Fibroblast of lung (primary cell): ENCODE measurements at regions not wholly inside any gene's neighbourhood (a gene's known extent, or its start where the extent isn't known, plus 50 kb on each side); places are given as distances from the start of the nearest gene placed in this dataset.

Experiments
- DNase-seq, 2 donors: peaks; one replicate each; pipeline versions ENCODE4 v3.0.0 to v3.0.0-alpha.2; 2010; ENCODE audit warnings: low read depth in 2 of 2
- H2AFZ ChIP-seq: 2 replicates; pipeline ENCODE4 v1.5.1; 2012; ENCODE audit warnings: low read length, control low read depth, inconsistent platforms
- H3K27ac ChIP-seq: 2 replicates; pipeline ENCODE4 v1.5.1; 2011; ENCODE audit warnings: low read length, control low read depth; ENCODE audit not compliant: insufficient read depth
- H3K27me3 ChIP-seq: 2 replicates; pipeline ENCODE4 v1.5.1; 2011; ENCODE audit warnings: mild to moderate bottlenecking, low read length; ENCODE audit not compliant: control insufficient read depth, insufficient read depth
- H3K36me3 ChIP-seq: 2 replicates; pipeline ENCODE4 v1.5.1; 2011; ENCODE audit warnings: low read length; ENCODE audit not compliant: control insufficient read depth, insufficient read depth
- H3K4me1 ChIP-seq: 2 replicates; pipeline ENCODE4 v1.5.1; 2011; ENCODE audit warnings: low read length; ENCODE audit not compliant: control insufficient read depth, insufficient read depth; ENCODE audit errors: extremely low read depth
- H3K4me2 ChIP-seq: 2 replicates; pipeline ENCODE4 v1.5.1; 2011; ENCODE audit warnings: low read length, control low read depth; ENCODE audit not compliant: insufficient read depth; ENCODE audit errors: extremely low read depth
- H3K4me3 ChIP-seq, 4 experiments: fragments of 200-600 bp in 1 of 4; sonication (generic) in 1 of 4; replicated peaks in 1 of 4; 2 replicates each; pipeline ENCODE4 v1.5.1; 2011 to 2016; ENCODE audit warnings: low read length in 4 of 4, low read depth in 3 of 4, mild to moderate bottlenecking in 3 of 4, control low read depth in 2 of 4, inconsistent platforms in 1 of 4, mixed read lengths in 1 of 4; ENCODE audit not compliant: insufficient read depth in 1 of 4; ENCODE audit errors: control extremely low read depth in 1 of 4
- H3K79me2 ChIP-seq: 2 replicates; pipeline ENCODE4 v1.5.1; 2012; ENCODE audit warnings: mild to moderate bottlenecking, low read length, inconsistent platforms; ENCODE audit not compliant: control insufficient read depth, insufficient read depth
- H3K9ac ChIP-seq: 2 replicates; pipeline ENCODE4 v1.5.1; 2011; ENCODE audit warnings: mild to moderate bottlenecking, low read length, control low read depth; ENCODE audit not compliant: insufficient read depth
- H3K9me3 ChIP-seq: 2 replicates; pipeline ENCODE4 v1.5.1; 2012; ENCODE audit warnings: low read depth, low read length; ENCODE audit not compliant: control insufficient read depth, insufficient read depth
- H4K20me1 ChIP-seq: 2 replicates; pipeline ENCODE4 v1.5.1; 2011; ENCODE audit warnings: low read length; ENCODE audit not compliant: control insufficient read depth, insufficient read depth; ENCODE audit errors: extremely low read depth
- EZH2 ChIP-seq: IDR thresholded peaks from 2 replicates; pipeline ENCODE4 v1.5.1; 2012; ENCODE audit warnings: low read length, control low read depth, mild to moderate bottlenecking; ENCODE audit errors: missing control alignments
- TF ChIP-seq, protein P1 (sequence below), 2 donors: IDR thresholded peaks in 1 of 2; conservative IDR thresholded peaks in 1 of 2; 1 replicate in 1 of 2; 2 replicates in 1 of 2; pipeline ENCODE4 v1.5.1; 2011 to 2012; ENCODE audit warnings: low read length in 2 of 2, control low read depth in 1 of 2, inconsistent platforms in 1 of 2, low read depth in 1 of 2, mild to moderate bottlenecking in 1 of 2

DNA sequence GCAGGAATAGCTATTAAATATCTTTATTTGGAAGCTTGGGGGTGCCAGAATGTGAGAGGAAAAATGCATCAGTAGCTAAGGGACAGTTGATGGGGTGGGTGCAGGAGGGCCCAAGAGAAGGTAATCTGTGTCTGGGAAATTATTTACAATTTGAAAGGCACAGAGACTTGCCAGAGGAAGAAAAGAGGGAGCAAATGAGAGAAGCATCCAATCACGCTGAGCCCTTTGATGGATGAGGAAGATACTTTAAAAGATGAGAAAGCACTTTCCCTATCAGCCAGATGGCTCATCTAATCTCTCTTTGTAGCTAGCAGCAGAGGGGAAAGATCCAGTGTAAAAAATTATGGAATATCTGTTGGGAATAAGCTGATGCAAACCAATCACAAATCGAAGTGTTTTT, 57.0 kb upstream of the ABCA1 start:
- no peak overlapping the region for H3K4me3 ChIP-seq
- TF ChIP-seq, protein P1, sequence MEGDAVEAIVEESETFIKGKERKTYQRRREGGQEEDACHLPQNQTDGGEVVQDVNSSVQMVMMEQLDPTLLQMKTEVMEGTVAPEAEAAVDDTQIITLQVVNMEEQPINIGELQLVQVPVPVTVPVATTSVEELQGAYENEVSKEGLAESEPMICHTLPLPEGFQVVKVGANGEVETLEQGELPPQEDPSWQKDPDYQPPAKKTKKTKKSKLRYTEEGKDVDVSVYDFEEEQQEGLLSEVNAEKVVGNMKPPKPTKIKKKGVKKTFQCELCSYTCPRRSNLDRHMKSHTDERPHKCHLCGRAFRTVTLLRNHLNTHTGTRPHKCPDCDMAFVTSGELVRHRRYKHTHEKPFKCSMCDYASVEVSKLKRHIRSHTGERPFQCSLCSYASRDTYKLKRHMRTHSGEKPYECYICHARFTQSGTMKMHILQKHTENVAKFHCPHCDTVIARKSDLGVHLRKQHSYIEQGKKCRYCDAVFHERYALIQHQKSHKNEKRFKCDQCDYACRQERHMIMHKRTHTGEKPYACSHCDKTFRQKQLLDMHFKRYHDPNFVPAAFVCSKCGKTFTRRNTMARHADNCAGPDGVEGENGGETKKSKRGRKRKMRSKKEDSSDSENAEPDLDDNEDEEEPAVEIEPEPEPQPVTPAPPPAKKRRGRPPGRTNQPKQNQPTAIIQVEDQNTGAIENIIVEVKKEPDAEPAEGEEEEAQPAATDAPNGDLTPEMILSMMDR (conservative IDR thresholded peaks at IDR 0.05 in 1 of 2, IDR thresholded peaks at IDR 0.05 in 1 of 2; ENCODE audit: low read depth in 1 of 2, low read length in 2 of 2): no peak
- no peak for TF ChIP-seq EZH2

GRCh38 chr9:104986096-104986495, 58.1 kb upstream of the ABCA1 start:
- H3K27me3 ChIP-seq: no peaks in the 10 kb centered on the region
- H3K9ac ChIP-seq: no peak overlapping the region
- H3K79me2 ChIP-seq: no peaks in the 10 kb centered on the region
- no peak overlapping the region for H2AFZ ChIP-seq
- no peak overlapping the region for H3K27ac ChIP-seq
- TF ChIP-seq, protein P1 (conservative IDR thresholded peaks at IDR 0.05 in 1 of 2, IDR thresholded peaks at IDR 0.05 in 1 of 2; ENCODE audit: low read depth in 1 of 2, low read length in 2 of 2): no peak
- TF ChIP-seq EZH2: no peak
- H3K4me1 ChIP-seq: peaks cover 3% of the 10 kb centered on the region
- H3K4me2 ChIP-seq: no peak overlapping the region
- H3K9me3 ChIP-seq: no peaks in the 10 kb centered on the region
- no peaks in the 10 kb centered on the region for H3K36me3 ChIP-seq
- no peak overlapping the region for H3K4me3 ChIP-seq
- H4K20me1 ChIP-seq: no peaks in the 10 kb centered on the region
- no peak for DNase-seq

More for the DNA sequence above, 57.0 kb upstream of the ABCA1 start:
- H4K20me1 ChIP-seq: no peaks in the 10 kb centered on the region
- H3K27me3 ChIP-seq: no peaks in the 10 kb centered on the region
- H3K4me2 ChIP-seq: no peak overlapping the region
- H3K4me1 ChIP-seq: no peaks in the 10 kb centered on the region
- H2AFZ ChIP-seq: no peak overlapping the region
- DNase-seq: no peak
- H3K36me3 ChIP-seq: no peaks in the 10 kb centered on the region
- no peaks in the 10 kb centered on the region for H3K9me3 ChIP-seq
- H3K27ac ChIP-seq: no peak overlapping the region
- no peaks in the 10 kb centered on the region for H3K79me2 ChIP-seq
- no peak overlapping the region for H3K9ac ChIP-seq

DNA sequence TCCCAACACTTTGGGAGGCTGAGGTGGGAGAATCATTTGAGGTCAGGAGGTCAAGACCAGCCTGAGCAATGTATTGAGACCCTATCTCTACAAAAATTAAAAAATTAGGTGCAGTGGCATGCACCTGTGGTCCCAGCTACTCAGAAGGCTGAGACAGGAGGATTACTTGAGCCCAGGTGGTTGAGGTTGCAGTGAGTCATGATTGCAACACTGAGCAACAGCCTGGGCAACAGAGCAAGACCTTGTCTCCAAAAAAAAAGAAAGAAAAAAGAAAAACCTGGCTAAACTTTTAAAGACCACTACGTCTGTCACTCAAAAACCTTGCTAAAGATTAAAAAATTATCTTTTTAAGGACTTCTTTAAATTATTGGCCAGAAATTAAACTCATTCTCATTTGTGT, 59.8 kb upstream of the ABCA1 start:
- Histone ChIP-seq H2AFZ (no peak overlapping the region), H3K36me3 (no peaks in the 10 kb centered on the region), H4K20me1 (no peaks in the 10 kb centered on the region), H3K4me3 (no peak overlapping the region), H3K9me3 (no peaks in the 10 kb centered on the region), H3K9ac (no peak overlapping the region), H3K27ac (no peak overlapping the region), H3K27me3 (no peaks in the 10 kb centered on the region), H3K4me2 (no peak overlapping the region), H3K79me2 (no peaks in the 10 kb centered on the region), H3K4me1 (peaks cover 10% of the 10 kb centered on the region)
- TF ChIP-seq EZH2: no peak
- TF ChIP-seq, protein P1 (conservative IDR thresholded peaks at IDR 0.05 in 1 of 2, IDR thresholded peaks at IDR 0.05 in 1 of 2; ENCODE audit: low read depth in 1 of 2, low read length in 2 of 2): no peak
- no peak for DNase-seq
